C4-2B (cell line): ENCODE measurements at regions not wholly inside any gene's neighbourhood (a gene's known extent, or its start where the extent isn't known, plus 50 kb on each side); places are given as distances from the start of the nearest gene placed in this dataset.

Experiments
- CTCF ChIP-seq: fragments of 450-650 bp; conservative IDR thresholded peaks from 2 replicates; pipeline ENCODE4 v1.5.1; 2017; ENCODE audit warnings: mild to moderate bottlenecking
- ZFX ChIP-seq: fragments of 450-650 bp; IDR thresholded peaks from 2 replicates; pipeline ENCODE4 v1.6.1; 2017

- TF ChIP-seq CTCF (no peak), ZFX (no peak)
Observed at GRCh38 chr14:50049093-50049492, 67.3 kb downstream of the VCPKMT start.
